Mesendoderm (in vitro differentiated cells): ENCODE measurements at regions not wholly inside any gene's neighbourhood (a gene's known extent, or its start where the extent isn't known, plus 50 kb on each side); places are given as distances from the start of the nearest gene placed in this dataset.

ENCODE experiments used
- DNase-seq: peaks from one replicate; pipeline ENCODE4 v3.0.0; 2013
- H2AK5ac ChIP-seq: 2 replicates; pipeline ENCODE4 v1.6.1; 2013; ENCODE audit warnings: low read length, inconsistent platforms
- H2BK120ac ChIP-seq: 2 replicates; pipeline ENCODE4 v1.6.1; 2013; ENCODE audit warnings: low read depth, mild to moderate bottlenecking, low read length, moderate library complexity, mixed read lengths
- H2BK15ac ChIP-seq: replicated peaks from 2 replicates; pipeline ENCODE4 v1.6.1; 2013; ENCODE audit warnings: low read depth, mild to moderate bottlenecking, moderate library complexity
- H2BK5ac ChIP-seq: 2 replicates; pipeline ENCODE4 v1.6.1; 2013; ENCODE audit warnings: low read length, inconsistent platforms
- H3K18ac ChIP-seq: 2 replicates; pipeline ENCODE4 v1.6.1; 2013; ENCODE audit warnings: mild to moderate bottlenecking, low read length, mixed read lengths
- H3K23ac ChIP-seq: one replicate; pipeline ENCODE4 v1.6.1; 2013; ENCODE audit warnings: low read length
- H3K27ac ChIP-seq: 2 replicates; pipeline ENCODE4 v1.5.1; 2013; ENCODE audit warnings: low read depth, mild to moderate bottlenecking, inconsistent platforms, low read length, moderate library complexity
- H3K27me3 ChIP-seq: 2 replicates; pipeline ENCODE4 v1.6.1; 2013; ENCODE audit warnings: low read length, control low read depth, mild to moderate bottlenecking, inconsistent platforms; ENCODE audit not compliant: insufficient read depth, poor library complexity
- H3K36me3 ChIP-seq: 2 replicates; pipeline ENCODE4 v1.6.1; 2013; ENCODE audit warnings: low read length, inconsistent platforms; ENCODE audit not compliant: control insufficient read depth, insufficient read depth
- H3K4ac ChIP-seq: one replicate; pipeline ENCODE4 v1.6.1; 2013; ENCODE audit warnings: low read depth, mild to moderate bottlenecking, low read length, moderate library complexity
- H3K4me1 ChIP-seq: 2 replicates; pipeline ENCODE4 v1.6.1; 2013; ENCODE audit warnings: low read depth, low read length, inconsistent platforms; ENCODE audit not compliant: control insufficient read depth
- H3K4me2 ChIP-seq: 2 replicates; pipeline ENCODE4 v1.6.1; 2013; ENCODE audit warnings: low read length
- H3K4me3 ChIP-seq: 2 replicates; pipeline ENCODE4 v1.5.1; 2013; ENCODE audit warnings: mild to moderate bottlenecking, low read length
- H3K56ac ChIP-seq: one replicate; pipeline ENCODE4 v1.6.1; 2013; ENCODE audit warnings: low read length
- H3K79me1 ChIP-seq: 2 replicates; pipeline ENCODE4 v1.6.1; 2013; ENCODE audit warnings: low read length, inconsistent platforms
- H3K79me2 ChIP-seq: 2 replicates; pipeline ENCODE4 v1.6.1; 2013; ENCODE audit warnings: mild to moderate bottlenecking, low read length; ENCODE audit not compliant: control insufficient read depth, insufficient read depth
- H3K9ac ChIP-seq: 2 replicates; pipeline ENCODE4 v1.6.1; 2013; ENCODE audit warnings: low read length, inconsistent platforms
- H4K5ac ChIP-seq: one replicate; pipeline ENCODE4 v1.6.1; 2013; ENCODE audit warnings: low read length
- H4K8ac ChIP-seq: one replicate; pipeline ENCODE4 v1.6.1; 2013; ENCODE audit warnings: low read depth, mild to moderate bottlenecking, control low read depth, low read length, moderate library complexity
- WGBS: extraction: QIAGEN DNeasy Blood & Tissue Kit; methylation state at CpG from one replicate; pipeline ENCODE4 v1.1.7; 2013; ENCODE audit warnings: low lambda C conversion rate, missing lambda C conversion rate; ENCODE audit not compliant: insufficient coverage; ENCODE audit errors: extremely low coverage; 5-methylcytosine and 5-hydroxymethylcytosine counted together

GRCh38 chr10:33746186-33746585 lies 411.7 kb upstream of the NRP1 start:
- H3K79me1 ChIP-seq: no peaks in the 10 kb centered on the region
- H3K4ac ChIP-seq: no peak overlapping the region
- H3K27ac ChIP-seq: no peak overlapping the region
- H3K79me2 ChIP-seq: no peaks in the 10 kb centered on the region
- no peak overlapping the region for H3K4me3 ChIP-seq
- WGBS: no CpG with 5 or more reads among the region's 6 CpGs
- H4K8ac ChIP-seq: no peak overlapping the region
- H3K4me1 ChIP-seq: no peaks in the 10 kb centered on the region
- no peak overlapping the region for H3K23ac ChIP-seq
- H3K4me2 ChIP-seq: no peak overlapping the region
- no peak overlapping the region for H4K5ac ChIP-seq
- no peaks in the 10 kb centered on the region for H3K36me3 ChIP-seq
- H2BK15ac ChIP-seq: no peak overlapping the region
- no peak overlapping the region for H3K18ac ChIP-seq
- no peaks in the 10 kb centered on the region for H3K27me3 ChIP-seq
- no peak overlapping the region for H2BK120ac ChIP-seq
- no peak for DNase-seq
- H2AK5ac ChIP-seq: no peak overlapping the region
- H3K9ac ChIP-seq: no peak overlapping the region
- H2BK5ac ChIP-seq: no peak overlapping the region
- no peak overlapping the region for H3K56ac ChIP-seq

- Histone ChIP-seq H3K79me2 (no peaks in the 10 kb centered on the region), H3K9ac (no peak overlapping the region), H3K4me3 (no peak overlapping the region), H3K23ac (no peak overlapping the region), H3K18ac (no peak overlapping the region), H4K8ac (no peak overlapping the region), H3K4me1 (no peaks in the 10 kb centered on the region), H2BK120ac (no peak overlapping the region), H4K5ac (no peak overlapping the region), H3K27me3 (no peaks in the 10 kb centered on the region), H3K4me2 (no peak overlapping the region), H2BK15ac (no peak overlapping the region), H3K27ac (no peak overlapping the region), H2BK5ac (no peak overlapping the region), H3K4ac (no peak overlapping the region), H3K36me3 (no peaks in the 10 kb centered on the region), H3K56ac (no peak overlapping the region), H3K79me1 (no peaks in the 10 kb centered on the region), H2AK5ac (no peak overlapping the region)
- no peak for DNase-seq
- WGBS: no CpG with 5 or more reads among the region's 2 CpGs
Observed at GRCh38 chr10:33743429-33743857, 409.0 kb upstream of the NRP1 start.

GRCh38 chr10:33739031-33739430 lies 404.6 kb upstream of the NRP1 start:
- Histone ChIP-seq H3K23ac (no peak overlapping the region), H2BK15ac (no peak overlapping the region), H3K4ac (no peak overlapping the region), H4K5ac (no peak overlapping the region), H3K56ac (no peak overlapping the region), H3K4me2 (no peak overlapping the region), H3K4me1 (no peaks in the 10 kb centered on the region), H3K79me2 (no peaks in the 10 kb centered on the region), H3K27ac (no peak overlapping the region), H2BK5ac (no peak overlapping the region), H3K9ac (no peak overlapping the region), H2BK120ac (no peak overlapping the region), H3K36me3 (no peaks in the 10 kb centered on the region), H3K27me3 (no peaks in the 10 kb centered on the region), H4K8ac (no peak overlapping the region), H3K4me3 (no peak overlapping the region), H2AK5ac (no peak overlapping the region), H3K18ac (no peak overlapping the region), H3K79me1 (no peaks in the 10 kb centered on the region)
- DNase-seq: no peak

- no peaks in the 10 kb centered on the region for H3K79me2 ChIP-seq
- no peak for DNase-seq
- H3K36me3 ChIP-seq: no peaks in the 10 kb centered on the region
- no peak overlapping the region for H3K4me2 ChIP-seq
- no peak overlapping the region for H3K4ac ChIP-seq
- no peak overlapping the region for H4K8ac ChIP-seq
- no peak overlapping the region for H3K9ac ChIP-seq
- H3K4me3 ChIP-seq: no peak overlapping the region
- H2BK120ac ChIP-seq: no peak overlapping the region
- H3K4me1 ChIP-seq: no peaks in the 10 kb centered on the region
- no peak overlapping the region for H2BK15ac ChIP-seq
- H3K18ac ChIP-seq: no peak overlapping the region
- H3K27ac ChIP-seq: no peak overlapping the region
- H2BK5ac ChIP-seq: no peak overlapping the region
- no peak overlapping the region for H4K5ac ChIP-seq
- no peak overlapping the region for H2AK5ac ChIP-seq
- no peak overlapping the region for H3K56ac ChIP-seq
- H3K79me1 ChIP-seq: no peaks in the 10 kb centered on the region
- WGBS: no CpG with 5 or more reads among the region's 2 CpGs
- H3K23ac ChIP-seq: no peak overlapping the region
- no peaks in the 10 kb centered on the region for H3K27me3 ChIP-seq
Observed at GRCh38 chr10:33735464-33735923, 401.0 kb upstream of the NRP1 start.

- Histone ChIP-seq H4K5ac (no peak overlapping the region), H3K18ac (no peak overlapping the region), H4K8ac (no peak overlapping the region), H3K23ac (no peak overlapping the region), H3K9ac (no peak overlapping the region), H3K4ac (no peak overlapping the region), H3K79me1 (no peaks in the 10 kb centered on the region), H3K36me3 (no peaks in the 10 kb centered on the region), H2BK120ac (no peak overlapping the region), H3K27ac (no peak overlapping the region), H3K79me2 (no peaks in the 10 kb centered on the region), H2BK5ac (no peak overlapping the region), H2BK15ac (no peak overlapping the region), H3K4me3 (no peak overlapping the region), H3K56ac (no peak overlapping the region), H3K4me2 (no peak overlapping the region), H3K27me3 (no peaks in the 10 kb centered on the region), H3K4me1 (no peaks in the 10 kb centered on the region), H2AK5ac (no peak overlapping the region)
- DNase-seq: no peak
- no CpG with 5 or more reads among the region's 6 CpGs for WGBS
Observed at GRCh38 chr10:33734393-33735155, 400.1 kb upstream of the NRP1 start.

- no peaks in the 10 kb centered on the region for H3K79me1 ChIP-seq
- H2BK120ac ChIP-seq: no peak overlapping the region
- no peak overlapping the region for H2BK5ac ChIP-seq
- H3K4me1 ChIP-seq: no peaks in the 10 kb centered on the region
- H3K4me3 ChIP-seq: no peak overlapping the region
- no peaks in the 10 kb centered on the region for H3K79me2 ChIP-seq
- H3K4ac ChIP-seq: no peak overlapping the region
- WGBS: no CpG with 5 or more reads among the region's 3 CpGs
- no peak overlapping the region for H3K23ac ChIP-seq
- no peak overlapping the region for H3K9ac ChIP-seq
- H3K18ac ChIP-seq: no peak overlapping the region
- H3K27ac ChIP-seq: no peak overlapping the region
- H4K5ac ChIP-seq: no peak overlapping the region
- no peak overlapping the region for H4K8ac ChIP-seq
- no peaks in the 10 kb centered on the region for H3K36me3 ChIP-seq
- H2AK5ac ChIP-seq: no peak overlapping the region
- no peak for DNase-seq
- no peak overlapping the region for H3K4me2 ChIP-seq
- no peaks in the 10 kb centered on the region for H3K27me3 ChIP-seq
- no peak overlapping the region for H2BK15ac ChIP-seq
- no peak overlapping the region for H3K56ac ChIP-seq
Observed at GRCh38 chr10:33733058-33733457, 398.6 kb upstream of the NRP1 start.
